ENCODE measurements at regions not wholly inside any gene's neighbourhood (a gene's known extent, or its start where the extent isn't known, plus 50 kb on each side); places are given as distances from the start of the nearest gene placed in this dataset.

- DNase-seq (ENCODE audit: low spot score), result no peak
Measured at GRCh38 chr13:103130146-103130545, 63.9 kb upstream of the SLC10A2 start.

All from cerebellar cortex (tissue), 1 donor.